Endothelial cell of umbilical vein (primary cell): ENCODE measurements at regions not wholly inside any gene's neighbourhood (a gene's known extent, or its start where the extent isn't known, plus 50 kb on each side); places are given as distances from the start of the nearest gene placed in this dataset.

ENCODE experiments used
- BruUV-seq: library from RNA; stranded (reverse); fragments of 400-500 nt; replicated peaks from 2 replicates; lab custom pipeline; 2021; lab: Mats Ljungman, UMichigan
- CTCF ChIA-PET: fragments of 300-600, 350-600 bp; sonication (Branson Sonifier 250); formaldehyde crosslinking; loops from one replicate; lab custom pipeline; 2021; ENCODE audit warnings: antibody characterized with exemption, inconsistent platforms; lab: Charles Lee
- POLR2A ChIA-PET: fragments of 300-600, 350-600 bp; sonication (Branson Sonifier 250); formaldehyde crosslinking; loops from one replicate; lab custom pipeline; 2021; ENCODE audit warnings: antibody characterized with exemption, inconsistent platforms; lab: Charles Lee
- DNase-seq: peaks from one replicate; pipeline ENCODE4 v3.0.0-alpha.2; 2011; ENCODE audit warnings: low read depth, low spot score
- FAIRE-seq: peaks from 2 replicates; lab custom pipeline; 2011; peaks lifted over from hg19 to GRCh38; lab: Jason Lieb, UNC
- H2AFZ ChIP-seq: 2 replicates; pipeline ENCODE4 v1.6.0; 2012; ENCODE audit warnings: low read depth, low read length, control low read depth, inconsistent platforms
- H3K27ac ChIP-seq: 2 replicates; pipeline ENCODE4 v1.5.1; 2011; ENCODE audit warnings: low read depth, mild to moderate bottlenecking, control low read depth, low read length, moderate library complexity; ENCODE audit not compliant: insufficient read depth
- H3K27me3 ChIP-seq, 2 experiments: 2 replicates each; pipeline versions ENCODE4 v1.6.0 to v1.6.1; 2011; ENCODE audit warnings: low read length in 2 of 2, mixed read lengths in 1 of 2; ENCODE audit not compliant: control insufficient read depth in 2 of 2, insufficient read depth in 2 of 2
- H3K36me3 ChIP-seq, 2 experiments: 2 replicates in 1 of 2; 3 replicates in 1 of 2; pipeline ENCODE4 v1.5.1; 2011; ENCODE audit warnings: low read length in 2 of 2, mild to moderate bottlenecking in 1 of 2, moderate library complexity in 1 of 2; ENCODE audit not compliant: control insufficient read depth in 2 of 2, insufficient read depth in 2 of 2; ENCODE audit errors: extremely low read depth in 1 of 2
- H3K4me1 ChIP-seq: 3 replicates; pipeline ENCODE4 v1.5.1; 2011; ENCODE audit warnings: mild to moderate bottlenecking, low read length; ENCODE audit not compliant: control insufficient read depth, insufficient read depth; ENCODE audit errors: extremely low read depth
- H3K4me2 ChIP-seq: 2 replicates; pipeline ENCODE4 v1.6.1; 2011; ENCODE audit warnings: low read length, control low read depth, mixed read lengths; ENCODE audit not compliant: insufficient read depth
- H3K4me3 ChIP-seq, 3 experiments: fragments of 200-600 bp in 1 of 3; sonication (generic), shearing (Covaris generic) in 1 of 3; replicated peaks in 1 of 3; 2 replicates each; pipeline ENCODE4 v1.5.1; 2011 to 2016; ENCODE audit warnings: control low read depth in 3 of 3, low read length in 3 of 3, mild to moderate bottlenecking in 2 of 3, inconsistent platforms in 1 of 3, low read depth in 1 of 3, moderate library complexity in 1 of 3; ENCODE audit not compliant: insufficient read depth in 1 of 3
- H3K79me2 ChIP-seq: 2 replicates; pipeline ENCODE4 v1.6.0; 2012; ENCODE audit warnings: low read length, inconsistent platforms; ENCODE audit not compliant: control insufficient read depth, insufficient read depth
- H3K9ac ChIP-seq: replicated peaks from 2 replicates; pipeline ENCODE3; 2011; ENCODE audit warnings: low read length, control low read depth; ENCODE audit not compliant: insufficient read depth; ENCODE audit errors: extremely low read depth
- H3K9me1 ChIP-seq: replicated peaks from 3 replicates; pipeline ENCODE4 v1.6.0; 2011; ENCODE audit warnings: mild to moderate bottlenecking, low read length; ENCODE audit not compliant: control insufficient read depth, insufficient read depth; ENCODE audit errors: extremely low read depth
- H3K9me3 ChIP-seq: replicated peaks from 2 replicates; pipeline ENCODE4 v1.5.1; 2012; ENCODE audit warnings: low read length, inconsistent platforms; ENCODE audit not compliant: control insufficient read depth, insufficient read depth
- H4K20me1 ChIP-seq: replicated peaks from 2 replicates; pipeline ENCODE3; 2011; ENCODE audit warnings: mild to moderate bottlenecking, low read length; ENCODE audit not compliant: control insufficient read depth, insufficient read depth; ENCODE audit errors: extremely low read depth
- EZH2 ChIP-seq: IDR thresholded peaks from 2 replicates; pipeline ENCODE4 v1.6.1; 2012; ENCODE audit warnings: borderline replicate concordance, low read depth, mild to moderate bottlenecking, moderate library complexity, low read length, inconsistent platforms; ENCODE audit not compliant: severe bottlenecking
- FOS ChIP-seq: IDR thresholded peaks from 2 replicates; pipeline ENCODE4 v1.6.1; 2011; ENCODE audit warnings: mild to moderate bottlenecking, low read length, moderate library complexity, borderline replicate concordance; ENCODE audit not compliant: insufficient read depth
- GATA2 ChIP-seq: IDR thresholded peaks from 2 replicates; pipeline ENCODE4 v1.7.0; 2011; ENCODE audit warnings: low read depth, mild to moderate bottlenecking, moderate library complexity, mixed read lengths, low read length; ENCODE audit not compliant: insufficient read length, insufficient read depth
- JUN ChIP-seq: IDR thresholded peaks from 2 replicates; pipeline ENCODE4 v1.6.1; 2011; ENCODE audit warnings: borderline replicate concordance, low read depth; ENCODE audit not compliant: insufficient read length, insufficient read depth
- MAX ChIP-seq: IDR thresholded peaks from 2 replicates; pipeline ENCODE4 v1.6.1; 2011; ENCODE audit not compliant: insufficient read depth, insufficient read length
- MYC ChIP-seq: IDR thresholded peaks from one replicate; pipeline ENCODE4 v1.6.1; 2011; ENCODE audit warnings: mild to moderate bottlenecking, low read depth, low read length
- POLR2A ChIP-seq: IDR thresholded peaks from 2 replicates; pipeline ENCODE4 v1.6.1; 2012; ENCODE audit warnings: low read depth, mild to moderate bottlenecking, control low read depth, low read length
- POLR2AphosphoS5 ChIP-seq: IDR thresholded peaks from 2 replicates; pipeline ENCODE4 v1.6.1; 2012; ENCODE audit warnings: low read depth, mild to moderate bottlenecking, control low read depth, low read length, moderate library complexity; ENCODE audit not compliant: insufficient read depth
- dilution Hi-C: fragments of 300-500 bp; cut with MboI; formaldehyde crosslinking; loops from one replicate; pipeline ENCODE4 v1.15.0; 2019; ENCODE audit warnings: low sequenced_read_pairs; ENCODE audit not compliant: extremely low pct_ligation_motif_present
- intact Hi-C: fragments of 100-400 bp; cut with micrococcal nuclease; formaldehyde crosslinking; loops from one replicate; pipeline ENCODE4 v1.10.0; 2022
- TF ChIP-seq, protein P1 (sequence below), 2 donors: IDR thresholded peaks; 1 replicate in 1 of 2; 2 replicates in 1 of 2; pipeline ENCODE4 v1.5.1; 2011; ENCODE audit warnings: low read length in 2 of 2, mild to moderate bottlenecking in 2 of 2, moderate library complexity in 2 of 2, control low read depth in 1 of 2, inconsistent platforms in 1 of 2, low read depth in 1 of 2; ENCODE audit not compliant: insufficient read depth in 1 of 2; ENCODE audit errors: extremely low read depth in 1 of 2

DNA sequence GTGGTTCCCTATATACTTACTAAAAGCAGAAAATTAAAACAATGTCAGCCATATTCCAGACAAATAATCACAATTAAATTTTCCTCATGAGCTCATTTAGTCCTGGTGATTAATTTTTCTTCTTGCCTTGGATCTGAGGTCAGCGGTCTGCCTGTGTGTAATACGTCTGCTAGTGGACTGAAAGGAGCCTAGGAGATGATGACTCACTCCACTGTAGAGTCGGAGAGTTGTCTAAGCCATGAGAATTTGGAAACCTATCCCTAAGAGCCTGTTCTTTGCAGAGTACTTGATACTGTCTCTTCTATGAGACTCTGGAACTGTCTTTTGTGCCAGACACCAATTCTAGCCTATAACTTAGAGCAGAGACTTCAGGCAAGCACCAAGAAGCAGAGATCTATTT, 94.2 kb upstream of the RAB27B start:
- Histone ChIP-seq H3K27me3 (no peaks in the 10 kb centered on the region), H3K4me2 (no peak overlapping the region), H3K36me3 (no peaks in the 10 kb centered on the region), H3K4me3 (no peak overlapping the region), H4K20me1 (no peaks in the 10 kb centered on the region), H3K79me2 (no peaks in the 10 kb centered on the region), H3K9me3 (no peaks in the 10 kb centered on the region), H3K27ac (no peak overlapping the region), H3K4me1 (no peaks in the 10 kb centered on the region), H3K9me1 (no peaks in the 10 kb centered on the region), H3K9ac (no peak overlapping the region), H2AFZ (peak overlapping the region; percentile 41)
- dilution Hi-C loops (no loop called here), intact Hi-C loops (no loop called here)
- DNase-seq (peak; percentile 24), FAIRE-seq (no peak)
- CTCF ChIA-PET = no interaction called here
- no TSS peak for BruUV-seq
- POLR2A ChIA-PET = no interaction called here
- TF ChIP-seq POLR2AphosphoS5 (no peak), FOS (peak; percentile 64)

GRCh38 chr18:54736981-54737380, 91.3 kb upstream of the RAB27B start:
- ChIA-PET CTCF (no interaction called here), POLR2A (no interaction called here)
- Histone ChIP-seq H4K20me1 (no peaks in the 10 kb centered on the region), H3K9me1 (no peaks in the 10 kb centered on the region), H3K4me3 (no peak overlapping the region), H3K9me3 (no peaks in the 10 kb centered on the region), H2AFZ (no peak overlapping the region), H3K79me2 (no peaks in the 10 kb centered on the region), H3K27me3 (no peaks in the 10 kb centered on the region), H3K27ac (no peak overlapping the region), H3K4me2 (no peak overlapping the region), H3K36me3 (no peaks in the 10 kb centered on the region), H3K9ac (no peak overlapping the region), H3K4me1 (peaks cover 7% of the 10 kb centered on the region)
- FAIRE-seq = no peak
- intact Hi-C loops (no loop called here), dilution Hi-C loops (no loop called here)
- TF ChIP-seq POLR2A (no peak), EZH2 (no peak), JUN (no peak), MYC (no peak), FOS (no peak), GATA2 (no peak), MAX (no peak), POLR2AphosphoS5 (no peak)
- TF ChIP-seq, protein P1, sequence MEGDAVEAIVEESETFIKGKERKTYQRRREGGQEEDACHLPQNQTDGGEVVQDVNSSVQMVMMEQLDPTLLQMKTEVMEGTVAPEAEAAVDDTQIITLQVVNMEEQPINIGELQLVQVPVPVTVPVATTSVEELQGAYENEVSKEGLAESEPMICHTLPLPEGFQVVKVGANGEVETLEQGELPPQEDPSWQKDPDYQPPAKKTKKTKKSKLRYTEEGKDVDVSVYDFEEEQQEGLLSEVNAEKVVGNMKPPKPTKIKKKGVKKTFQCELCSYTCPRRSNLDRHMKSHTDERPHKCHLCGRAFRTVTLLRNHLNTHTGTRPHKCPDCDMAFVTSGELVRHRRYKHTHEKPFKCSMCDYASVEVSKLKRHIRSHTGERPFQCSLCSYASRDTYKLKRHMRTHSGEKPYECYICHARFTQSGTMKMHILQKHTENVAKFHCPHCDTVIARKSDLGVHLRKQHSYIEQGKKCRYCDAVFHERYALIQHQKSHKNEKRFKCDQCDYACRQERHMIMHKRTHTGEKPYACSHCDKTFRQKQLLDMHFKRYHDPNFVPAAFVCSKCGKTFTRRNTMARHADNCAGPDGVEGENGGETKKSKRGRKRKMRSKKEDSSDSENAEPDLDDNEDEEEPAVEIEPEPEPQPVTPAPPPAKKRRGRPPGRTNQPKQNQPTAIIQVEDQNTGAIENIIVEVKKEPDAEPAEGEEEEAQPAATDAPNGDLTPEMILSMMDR (IDR thresholded peaks at IDR 0.05; ENCODE audit: extremely low read depth in 1 of 2, insufficient read depth in 1 of 2, low read depth in 1 of 2, low read length in 2 of 2) = no peak
- DNase-seq = no peak
- BruUV-seq = no TSS peak
